ENCODE measurements at regions not wholly inside any gene's neighbourhood (a gene's known extent, or its start where the extent isn't known, plus 50 kb on each side); places are given as distances from the start of the nearest gene placed in this dataset.

GRCh38 chr13:55550624-55551023, 1590.1 kb upstream of the PRR20A start:
- intact Hi-C loops (cut with DNase I) = no loop called here
- Histone ChIP-seq H3K27me3 (ENCODE audit: control insufficient read depth, insufficient read depth, low read length) (no peaks in the 10 kb centered on the region), H3K4me1 (ENCODE audit: control insufficient read depth in 2 of 3, insufficient read depth in 2 of 3, low read depth in 1 of 3, low read length in 3 of 3) (no peaks in the 10 kb centered on the region), H3K4me3 (ENCODE audit: low read length in 3 of 3) (no peak overlapping the region), H3K27ac (ENCODE audit: low read depth in 2 of 2, low read length in 2 of 2) (no peak overlapping the region), H3K36me3 (ENCODE audit: control insufficient read depth in 2 of 3, insufficient read depth in 3 of 3, low read length in 3 of 3) (no peaks in the 10 kb centered on the region), H3K9ac (ENCODE audit: low read length in 3 of 3) (no peak overlapping the region), H3K9me3 (ENCODE audit: control insufficient read depth in 2 of 3, insufficient read depth in 1 of 3, low read length in 3 of 3) (no peaks in the 10 kb centered on the region)
- DNase-seq = no peak
- no peak for FAIRE-seq
- no peak for TF ChIP-seq CTCF (IDR thresholded peaks at IDR 0.05; ENCODE audit: borderline replicate concordance, extremely low read depth, insufficient read depth)

GRCh38 chr13:55553701-55554100, 1587.0 kb upstream of the PRR20A start:
- no peak overlapping the region for H3K9ac ChIP-seq (ENCODE audit: low read length in 3 of 3)
- H3K27me3 ChIP-seq (ENCODE audit: control insufficient read depth, insufficient read depth, low read length) = no peaks in the 10 kb centered on the region
- no peaks in the 10 kb centered on the region for H3K36me3 ChIP-seq (ENCODE audit: control insufficient read depth in 2 of 3, insufficient read depth in 3 of 3, low read length in 3 of 3)
- no peaks in the 10 kb centered on the region for H3K9me3 ChIP-seq (ENCODE audit: control insufficient read depth in 2 of 3, insufficient read depth in 1 of 3, low read length in 3 of 3)
- H3K27ac ChIP-seq (ENCODE audit: low read depth in 2 of 2, low read length in 2 of 2) = no peak overlapping the region
- no peaks in the 10 kb centered on the region for H3K4me1 ChIP-seq (ENCODE audit: control insufficient read depth in 2 of 3, insufficient read depth in 2 of 3, low read depth in 1 of 3, low read length in 3 of 3)
- intact Hi-C loops (cut with DNase I) = no loop called here
- H3K4me3 ChIP-seq (ENCODE audit: low read length in 3 of 3) = no peak overlapping the region
- TF ChIP-seq CTCF (IDR thresholded peaks at IDR 0.05; ENCODE audit: borderline replicate concordance, extremely low read depth, insufficient read depth) = no peak
- FAIRE-seq = no peak
- no peak for DNase-seq

- no peak for TF ChIP-seq CTCF (IDR thresholded peaks at IDR 0.05; ENCODE audit: borderline replicate concordance, extremely low read depth, insufficient read depth)
- Histone ChIP-seq H3K4me3 (ENCODE audit: low read length in 3 of 3) (no peak overlapping the region), H3K9me3 (ENCODE audit: control insufficient read depth in 2 of 3, insufficient read depth in 1 of 3, low read length in 3 of 3) (no peaks in the 10 kb centered on the region), H3K9ac (ENCODE audit: low read length in 3 of 3) (no peak overlapping the region), H3K4me1 (ENCODE audit: control insufficient read depth in 2 of 3, insufficient read depth in 2 of 3, low read depth in 1 of 3, low read length in 3 of 3) (no peaks in the 10 kb centered on the region), H3K27me3 (ENCODE audit: control insufficient read depth, insufficient read depth, low read length) (no peaks in the 10 kb centered on the region), H3K36me3 (ENCODE audit: control insufficient read depth in 2 of 3, insufficient read depth in 3 of 3, low read length in 3 of 3) (no peaks in the 10 kb centered on the region), H3K27ac (ENCODE audit: low read depth in 2 of 2, low read length in 2 of 2) (no peak overlapping the region)
- no peak for FAIRE-seq
- intact Hi-C loops (cut with DNase I) = no loop called here
- no peak for DNase-seq
Observed at GRCh38 chr13:55554741-55555140, 1586.0 kb upstream of the PRR20A start.

- intact Hi-C loops (cut with DNase I) = no loop called here
Observed at GRCh38 chr13:55560331-55560730, 1580.4 kb upstream of the PRR20A start.

More at GRCh38 chr13:55560331-55560730, 1580.4 kb upstream of the PRR20A start:
- Histone ChIP-seq H3K4me1 (ENCODE audit: control insufficient read depth in 2 of 3, insufficient read depth in 2 of 3, low read depth in 1 of 3, low read length in 3 of 3) (no peaks in the 10 kb centered on the region), H3K27ac (ENCODE audit: low read depth in 2 of 2, low read length in 2 of 2) (no peak overlapping the region), H3K9me3 (ENCODE audit: control insufficient read depth in 2 of 3, insufficient read depth in 1 of 3, low read length in 3 of 3) (no peaks in the 10 kb centered on the region), H3K9ac (ENCODE audit: low read length in 3 of 3) (no peak overlapping the region), H3K27me3 (ENCODE audit: control insufficient read depth, insufficient read depth, low read length) (no peaks in the 10 kb centered on the region), H3K36me3 (ENCODE audit: control insufficient read depth in 2 of 3, insufficient read depth in 3 of 3, low read length in 3 of 3) (no peaks in the 10 kb centered on the region), H3K4me3 (ENCODE audit: low read length in 3 of 3) (no peak overlapping the region)
- FAIRE-seq (no peak), DNase-seq (no peak)
- no peak for TF ChIP-seq CTCF (IDR thresholded peaks at IDR 0.05; ENCODE audit: borderline replicate concordance, extremely low read depth, insufficient read depth)

All from kidney (tissue), 13 donors.